ENCODE measurements at regions not wholly inside any gene's neighbourhood (a gene's known extent, or its start where the extent isn't known, plus 50 kb on each side); places are given as distances from the start of the nearest gene placed in this dataset.

- no peak for TF ChIP-seq CTCF (IDR thresholded peaks at IDR 0.05)
- TF ChIP-seq POLR2A (IDR thresholded peaks at IDR 0.05), result no peak
Observed at GRCh38 chr12:25655702-25656101, 102.6 kb upstream of the LMNTD1 start.
